H1 (cell line): ENCODE measurements at regions not wholly inside any gene's neighbourhood (a gene's known extent, or its start where the extent isn't known, plus 50 kb on each side); places are given as distances from the start of the nearest gene placed in this dataset.

ENCODE experiments used
- CTCF ChIA-PET: fragments of 300-600 bp; sonication (Branson Sonifier 250); formaldehyde crosslinking; loops from one replicate; lab custom pipeline; 2021; ENCODE audit not compliant: partially characterized antibody; lab: Charles Lee
- POLR2A ChIA-PET: fragments of 300-600 bp; sonication (Branson Sonifier 250); formaldehyde crosslinking; loops from one replicate; lab custom pipeline; 2021; ENCODE audit warnings: inconsistent platforms; ENCODE audit not compliant: partially characterized antibody; lab: Charles Lee
- DNase-seq, 2 experiments: peaks; one replicate each; pipeline versions ENCODE4 v3.0.0 to v3.0.0-alpha.2; 2010 to 2022; ENCODE audit warnings: low spot score in 2 of 2, low read depth in 1 of 2, mixed read lengths in 1 of 2
- FAIRE-seq: peaks from 2 replicates; lab custom pipeline; 2011; peaks lifted over from hg19 to GRCh38; lab: Jason Lieb, UNC
- H2AFZ ChIP-seq: 2 replicates; pipeline ENCODE4 v1.8.1; 2012; ENCODE audit warnings: low read length, inconsistent platforms
- H2AK5ac ChIP-seq: 2 replicates; pipeline ENCODE4 v1.6.1; 2013; ENCODE audit warnings: low read depth, low read length
- H2BK120ac ChIP-seq: replicated peaks from 2 replicates; pipeline ENCODE3; 2013; ENCODE audit warnings: low read depth, low read length, inconsistent platforms
- H2BK12ac ChIP-seq: 2 replicates; pipeline ENCODE4 v1.6.1; 2013; ENCODE audit warnings: low read depth, low read length
- H2BK15ac ChIP-seq: 2 replicates; pipeline ENCODE4 v1.6.1; 2013; ENCODE audit warnings: low read length
- H2BK20ac ChIP-seq: 2 replicates; pipeline ENCODE4 v1.6.1; 2013; ENCODE audit warnings: low read length
- H2BK5ac ChIP-seq: 2 replicates; pipeline ENCODE4 v1.6.1; 2013; ENCODE audit warnings: low read depth, low read length
- H3K14ac ChIP-seq: 2 replicates; pipeline ENCODE4 v1.6.1; 2013; ENCODE audit warnings: inconsistent platforms; ENCODE audit not compliant: insufficient read length
- H3K18ac ChIP-seq: 2 replicates; pipeline ENCODE4 v1.6.1; 2013; ENCODE audit warnings: low read length; ENCODE audit errors: extremely low read depth
- H3K23ac ChIP-seq: 2 replicates; pipeline ENCODE4 v1.6.1; 2013; ENCODE audit warnings: inconsistent platforms; ENCODE audit not compliant: insufficient read length
- H3K23me2 ChIP-seq: 2 replicates; pipeline ENCODE4 v1.6.1; 2013; ENCODE audit warnings: low read depth, low read length
- H3K27ac ChIP-seq: 2 replicates; pipeline ENCODE4 v1.6.1; 2011; ENCODE audit warnings: low read depth, low read length, inconsistent platforms
- H3K27me3 ChIP-seq, 4 experiments: replicated peaks in 1 of 4; 1 replicate in 1 of 4; 2 replicates in 3 of 4; pipeline versions ENCODE4 v1.6.1 to v1.8.1; 2011 to 2013; ENCODE audit warnings: low read length in 3 of 4, mild to moderate bottlenecking in 3 of 4, inconsistent platforms in 2 of 4, mixed read lengths in 2 of 4, moderate library complexity in 1 of 4; ENCODE audit not compliant: control insufficient read depth in 3 of 4, insufficient read depth in 3 of 4; ENCODE audit errors: extremely low read depth in 1 of 4
- H3K36me3 ChIP-seq, 4 experiments: 2 replicates each; pipeline versions ENCODE4 v1.6.1 to v1.8.1; 2011 to 2013; ENCODE audit warnings: mild to moderate bottlenecking in 4 of 4, low read length in 3 of 4, moderate library complexity in 2 of 4, control low read depth in 1 of 4, inconsistent platforms in 1 of 4; ENCODE audit not compliant: insufficient read depth in 4 of 4, control insufficient read depth in 2 of 4
- H3K4ac ChIP-seq: replicated peaks from 2 replicates; pipeline ENCODE3; 2013; ENCODE audit warnings: low read length, low read depth, mixed read lengths, inconsistent platforms; ENCODE audit not compliant: insufficient read length
- H3K4me1 ChIP-seq, 4 experiments: replicated peaks in 1 of 4; 1 replicate in 1 of 4; 2 replicates in 3 of 4; pipeline versions ENCODE4 v1.6.1 to v1.8.1; 2011 to 2013; ENCODE audit warnings: low read length in 3 of 4, inconsistent platforms in 2 of 4, mixed read lengths in 1 of 4; ENCODE audit not compliant: insufficient read depth in 4 of 4, control insufficient read depth in 3 of 4
- H3K4me2 ChIP-seq, 2 experiments: 2 replicates each; pipeline versions ENCODE4 v1.6.1 to v1.8.1; 2011 to 2013; ENCODE audit warnings: low read depth in 2 of 2, low read length in 2 of 2, control low read depth in 1 of 2, inconsistent platforms in 1 of 2, mild to moderate bottlenecking in 1 of 2; ENCODE audit not compliant: insufficient read depth in 1 of 2
- H3K4me3 ChIP-seq, 4 experiments: fragments of 200-600, 300-600 bp in 1 of 4; sonication (generic), shearing (Covaris generic), sonication (Bioruptor Twin) in 1 of 4; 2 replicates each; pipeline versions ENCODE4 v1.5.1 to v1.8.1; 2011 to 2016; ENCODE audit warnings: low read length in 4 of 4, low read depth in 3 of 4, control low read depth in 2 of 4, inconsistent platforms in 2 of 4, mild to moderate bottlenecking in 2 of 4, mixed read lengths in 1 of 4, moderate library complexity in 1 of 4; ENCODE audit not compliant: insufficient read depth in 2 of 4; ENCODE audit errors: extremely low read depth in 1 of 4
- H3K56ac ChIP-seq: replicated peaks from 2 replicates; pipeline ENCODE3; 2013; ENCODE audit warnings: low read depth, mild to moderate bottlenecking, mixed read lengths, low read length, inconsistent platforms; ENCODE audit not compliant: insufficient read length
- H3K79me1 ChIP-seq: 2 replicates; pipeline ENCODE4 v1.6.1; 2013; ENCODE audit warnings: low read depth, low read length, control low read depth
- H3K79me2 ChIP-seq, 2 experiments: 2 replicates each; pipeline versions ENCODE4 v1.6.1 to v1.8.1; 2012 to 2013; ENCODE audit warnings: low read length in 2 of 2, mild to moderate bottlenecking in 2 of 2, inconsistent platforms in 1 of 2; ENCODE audit not compliant: insufficient read depth in 2 of 2, control insufficient read depth in 1 of 2
- H3K9ac ChIP-seq, 4 experiments: replicated peaks in 1 of 4; 1 replicate in 1 of 4; 2 replicates in 3 of 4; pipeline versions ENCODE4 v1.6.1 to v1.8.1; 2011 to 2013; ENCODE audit warnings: low read depth in 3 of 4, low read length in 3 of 4, control low read depth in 2 of 4, mild to moderate bottlenecking in 2 of 4, moderate library complexity in 2 of 4, inconsistent platforms in 1 of 4; ENCODE audit errors: extremely low read depth in 1 of 4
- H3K9me3 ChIP-seq, 2 experiments: 2 replicates each; pipeline versions ENCODE4 v1.6.1 to v1.8.1; 2012 to 2013; ENCODE audit warnings: mild to moderate bottlenecking in 2 of 2, moderate library complexity in 2 of 2, control low read depth in 1 of 2, inconsistent platforms in 1 of 2, low read depth in 1 of 2, low read length in 1 of 2, mixed read lengths in 1 of 2; ENCODE audit not compliant: insufficient read depth in 2 of 2
- H4K20me1 ChIP-seq, 2 experiments: replicated peaks in 1 of 2; 2 replicates each; pipeline versions ENCODE3 to v1.8.1; 2011 to 2013; ENCODE audit warnings: inconsistent platforms in 2 of 2, low read length in 2 of 2, mild to moderate bottlenecking in 1 of 2; ENCODE audit not compliant: insufficient read depth in 2 of 2, control insufficient read depth in 1 of 2
- H4K5ac ChIP-seq: 2 replicates; pipeline ENCODE4 v1.6.1; 2013; ENCODE audit warnings: low read length, low read depth, mixed read lengths, inconsistent platforms; ENCODE audit not compliant: insufficient read length
- H4K8ac ChIP-seq: 2 replicates; pipeline ENCODE4 v1.8.0; 2013; ENCODE audit warnings: mild to moderate bottlenecking, moderate library complexity, low read length, inconsistent platforms; ENCODE audit not compliant: insufficient read depth; ENCODE audit errors: extremely low read depth
- H4K91ac ChIP-seq: replicated peaks from 2 replicates; pipeline ENCODE3; 2013; ENCODE audit warnings: low read length, mixed read lengths, inconsistent platforms; ENCODE audit not compliant: insufficient read length
- BCL11A ChIP-seq, 2 experiments: IDR thresholded peaks; one replicate each; pipeline ENCODE4 v1.6.1; 2011; ENCODE audit warnings: low read depth in 2 of 2, low read length in 2 of 2, mild to moderate bottlenecking in 2 of 2
- EGR1 ChIP-seq: IDR thresholded peaks from 2 replicates; pipeline ENCODE4 v1.6.1; 2011; ENCODE audit warnings: low read depth, low read length, borderline replicate concordance
- JUND ChIP-seq: IDR thresholded peaks from 2 replicates; pipeline ENCODE4 v1.6.1; 2011; ENCODE audit warnings: mild to moderate bottlenecking, improper control_type of control experiment, low read length
- KDM4A ChIP-seq: IDR thresholded peaks from one replicate; pipeline ENCODE4 v1.7.1; 2012; ENCODE audit warnings: low read depth, mild to moderate bottlenecking, moderate library complexity, low read length, inconsistent platforms; ENCODE audit not compliant: severe bottlenecking
- MAFK ChIP-seq: IDR thresholded peaks from 2 replicates; pipeline ENCODE4 v1.6.1; 2012; ENCODE audit warnings: low read depth, mild to moderate bottlenecking, improper control_type of control experiment, low read length
- POLR2AphosphoS5 ChIP-seq: IDR thresholded peaks from 2 replicates; pipeline ENCODE4 v1.6.1; 2011; ENCODE audit warnings: low read depth, low read length
- RNF2 ChIP-seq: fragments of 200-900, 300-1000 bp; sonication (generic); IDR thresholded peaks from 2 replicates; pipeline ENCODE4 v1.7.1; 2016; ENCODE audit warnings: borderline replicate concordance, low read depth, mild to moderate bottlenecking, antibody characterized with exemption, low read length; ENCODE audit not compliant: poor library complexity, severe bottlenecking; ENCODE audit errors: missing control alignments
- SIX5 ChIP-seq: IDR thresholded peaks from 2 replicates; pipeline ENCODE4 v1.6.1; 2011; ENCODE audit warnings: mild to moderate bottlenecking, low read depth, low read length
- WGBS, 2 experiments: shearing (Covaris generic) in 1 of 2; methylation state at CpG; one replicate each; pipeline versions ENCODE4 v1.1.6 to v1.1.7; 2013 to 2015; ENCODE audit warnings: low lambda C conversion rate in 2 of 2, mixed read lengths in 2 of 2, inconsistent platforms in 1 of 2, low coverage in 1 of 2, missing lambda C conversion rate in 1 of 2; ENCODE audit not compliant: insufficient replicate concordance in 2 of 2, insufficient coverage in 1 of 2, insufficient read length in 1 of 2; ENCODE audit errors: extremely low coverage in 1 of 2, missing lambda C conversion rate in 1 of 2; 5-methylcytosine and 5-hydroxymethylcytosine counted together
- TF ChIP-seq, protein P1 (sequence below): IDR thresholded peaks from 2 replicates; pipeline ENCODE4 v1.6.1; 2012; ENCODE audit warnings: inconsistent platforms
- TF ChIP-seq, protein P2 (sequence below): IDR thresholded peaks from 2 replicates; pipeline ENCODE4 v1.6.1; 2012; ENCODE audit warnings: low read length, inconsistent platforms

DNA sequence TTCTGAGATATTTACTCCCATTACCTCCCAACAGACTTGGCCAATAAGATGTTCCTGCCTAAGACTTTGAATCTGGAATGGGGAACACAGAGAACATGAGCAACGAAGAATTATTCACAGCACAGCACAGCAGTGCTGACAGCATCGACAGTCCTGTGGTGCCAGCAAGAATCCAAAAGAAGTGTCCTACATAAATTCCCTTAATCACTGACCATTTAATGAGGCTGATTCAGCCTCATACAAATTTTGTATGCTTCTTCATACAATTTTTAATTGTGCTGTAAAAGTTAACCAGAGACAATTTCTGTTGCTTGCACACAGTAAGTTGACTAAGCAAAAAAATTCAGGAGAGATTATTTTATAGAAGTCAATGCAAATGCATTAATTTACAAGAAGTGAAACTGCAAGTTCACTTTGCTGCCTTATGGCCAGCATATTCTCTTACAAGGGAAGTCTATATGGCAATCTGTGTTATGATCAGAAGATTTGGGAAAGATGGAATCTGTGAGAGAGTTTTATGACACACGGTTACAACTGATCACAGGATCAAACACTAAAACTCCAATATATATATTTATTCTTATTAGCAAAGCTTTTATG lies 855.9 kb downstream of the LTN1 start:
- no peak for FAIRE-seq

More for the DNA sequence above, 855.9 kb downstream of the LTN1 start:
- no peak overlapping the region for H4K91ac ChIP-seq
- no peak overlapping the region for H2BK15ac ChIP-seq
- no peak overlapping the region for H3K27ac ChIP-seq
- H2BK12ac ChIP-seq, result no peak overlapping the region
- H3K9ac ChIP-seq, result no peak overlapping the region
- WGBS, 2 experiments, result 61% methylated on average over 3 of the region's 3 CpGs; no CpG with 5 or more reads in 1 of the 2 experiments
- no peaks in the 10 kb centered on the region for H3K79me2 ChIP-seq
- H3K18ac ChIP-seq, result no peak overlapping the region
- no peak overlapping the region for H4K5ac ChIP-seq
- no peaks in the 10 kb centered on the region for H3K79me1 ChIP-seq
- no peak overlapping the region for H4K8ac ChIP-seq
- no peak overlapping the region for H3K14ac ChIP-seq
- H2AK5ac ChIP-seq, result no peak overlapping the region
- CTCF ChIA-PET, result no interaction called here
- H3K9me3 ChIP-seq, result peaks cover 9% of the 10 kb centered on the region in 2 experiments; a peak in 2 of 4 replicates
- H3K56ac ChIP-seq, result no peak overlapping the region
- no peak overlapping the region for H2BK20ac ChIP-seq
- H2AFZ ChIP-seq, result no peak overlapping the region
- no peaks in the 10 kb centered on the region; the same call in 1 of the 2 replicates for H3K23me2 ChIP-seq
- no peaks in the 10 kb centered on the region for H3K27me3 ChIP-seq
- no peaks in the 10 kb centered on the region for H4K20me1 ChIP-seq
- H3K23ac ChIP-seq, result no peak overlapping the region
- H3K4me3 ChIP-seq, result no peak overlapping the region
- TF ChIP-seq JUND (no peak), BCL11A (IDR thresholded peaks at IDR 0.05; ENCODE audit: low read depth in 2 of 2, low read length in 2 of 2) (no peak), POLR2AphosphoS5 (no peak), RNF2 (no peak), MAFK (no peak), KDM4A (no peak), SIX5 (no peak), EGR1 (no peak)
- TF ChIP-seq, protein P1, sequence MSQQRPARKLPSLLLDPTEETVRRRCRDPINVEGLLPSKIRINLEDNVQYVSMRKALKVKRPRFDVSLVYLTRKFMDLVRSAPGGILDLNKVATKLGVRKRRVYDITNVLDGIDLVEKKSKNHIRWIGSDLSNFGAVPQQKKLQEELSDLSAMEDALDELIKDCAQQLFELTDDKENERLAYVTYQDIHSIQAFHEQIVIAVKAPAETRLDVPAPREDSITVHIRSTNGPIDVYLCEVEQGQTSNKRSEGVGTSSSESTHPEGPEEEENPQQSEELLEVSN, result no peak
- TF ChIP-seq, protein P2, sequence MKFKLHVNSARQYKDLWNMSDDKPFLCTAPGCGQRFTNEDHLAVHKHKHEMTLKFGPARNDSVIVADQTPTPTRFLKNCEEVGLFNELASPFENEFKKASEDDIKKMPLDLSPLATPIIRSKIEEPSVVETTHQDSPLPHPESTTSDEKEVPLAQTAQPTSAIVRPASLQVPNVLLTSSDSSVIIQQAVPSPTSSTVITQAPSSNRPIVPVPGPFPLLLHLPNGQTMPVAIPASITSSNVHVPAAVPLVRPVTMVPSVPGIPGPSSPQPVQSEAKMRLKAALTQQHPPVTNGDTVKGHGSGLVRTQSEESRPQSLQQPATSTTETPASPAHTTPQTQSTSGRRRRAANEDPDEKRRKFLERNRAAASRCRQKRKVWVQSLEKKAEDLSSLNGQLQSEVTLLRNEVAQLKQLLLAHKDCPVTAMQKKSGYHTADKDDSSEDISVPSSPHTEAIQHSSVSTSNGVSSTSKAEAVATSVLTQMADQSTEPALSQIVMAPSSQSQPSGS, result no peak
- TF ChIP-seq, all 59 proteins: peak for 0
- H2BK120ac ChIP-seq, result no peak overlapping the region
- H3K4ac ChIP-seq, result no peak overlapping the region
- no peak overlapping the region for H2BK5ac ChIP-seq
- no peak for DNase-seq
- H3K4me2 ChIP-seq, result no peak overlapping the region
- no peaks in the 10 kb centered on the region for H3K36me3 ChIP-seq
- no peaks in the 10 kb centered on the region for H3K4me1 ChIP-seq
- POLR2A ChIA-PET, result no interaction called here
